HepG2 (cell line): ENCODE measurements at regions not wholly inside any gene's neighbourhood (a gene's known extent, or its start where the extent isn't known, plus 50 kb on each side); places are given as distances from the start of the nearest gene placed in this dataset.

ENCODE experiments used
- ATAC-seq: fragments of 200-7000 bp; cut with Tn5 transposase; 3 replicates; pipeline ENCODE4 v1.9.1; 2020; ENCODE audit warnings: mild to moderate bottlenecking, moderate library complexity
- BruUV-seq: library from RNA; stranded (reverse); fragments of 400-500 nt; replicated peaks from 2 replicates; lab custom pipeline; 2021; lab: Mats Ljungman, UMichigan
- CTCF ChIA-PET: fragments of 300-600 bp; formaldehyde crosslinking; extraction: SDS; loops from one replicate; lab custom pipeline; 2021; ENCODE audit warnings: low total read pairs, inconsistent platforms, low intra/inter-chr PET ratio; lab: Yijun Ruan, JAX
- POLR2A ChIA-PET: fragments of 350-600 bp; sonication (Branson Sonifier 250); formaldehyde crosslinking; loops from one replicate; lab custom pipeline; 2020; ENCODE audit warnings: antibody characterized with exemption, inconsistent platforms; lab: Yijun Ruan, JAX
- DNase-seq: peaks from one replicate; pipeline ENCODE4 v3.0.0-alpha.2; 2015; ENCODE audit warnings: low spot score
- FAIRE-seq: peaks from 3 replicates; lab custom pipeline; 2011; peaks lifted over from hg19 to GRCh38; lab: Jason Lieb, UNC
- H2AFZ ChIP-seq: one replicate; pipeline ENCODE4 v1.6.1; 2011; ENCODE audit warnings: low read length, inconsistent platforms
- H3K27ac ChIP-seq: fragments of 300-600 bp; 3 replicates; pipeline ENCODE4 v1.8.0; 2011; ENCODE audit warnings: mixed run types, mild to moderate bottlenecking, mixed read lengths, low read length, inconsistent platforms; ENCODE audit not compliant: insufficient read depth; ENCODE audit errors: extremely low read length
- H3K27me3 ChIP-seq, 2 experiments: fragments of 200-600 bp in 1 of 2; 2 replicates in 1 of 2; 3 replicates in 1 of 2; pipeline versions ENCODE4 v1.6.0 to v1.8.0; 2011; ENCODE audit warnings: low read length in 2 of 2, mild to moderate bottlenecking in 2 of 2, moderate library complexity in 2 of 2, inconsistent platforms in 1 of 2; ENCODE audit not compliant: insufficient read depth in 2 of 2, control insufficient read depth in 1 of 2
- H3K36me3 ChIP-seq, 2 experiments: fragments of 200-600 bp in 1 of 2; replicated peaks in 1 of 2; 2 replicates in 1 of 2; 3 replicates in 1 of 2; pipeline versions ENCODE4 v1.5.1 to v1.8.0; 2011; ENCODE audit warnings: low read length in 2 of 2, inconsistent platforms in 1 of 2; ENCODE audit not compliant: insufficient read depth in 2 of 2, control insufficient read depth in 1 of 2
- H3K4me1 ChIP-seq: 2 replicates; pipeline ENCODE4 v1.5.1; 2012; ENCODE audit warnings: low read length, inconsistent platforms; ENCODE audit not compliant: insufficient read depth
- H3K4me2 ChIP-seq: 2 replicates; pipeline ENCODE4 v1.6.0; 2011; ENCODE audit warnings: low read depth, low read length, inconsistent platforms
- H3K4me3 ChIP-seq, 3 experiments: fragments of 200-600 bp in 1 of 3; sonication (generic), shearing (Covaris generic) in 1 of 3; replicated peaks in 1 of 3; 2 replicates each; pipeline ENCODE4 v1.5.1; 2011 to 2016; ENCODE audit warnings: low read length in 3 of 3, inconsistent platforms in 2 of 3, low read depth in 2 of 3, mild to moderate bottlenecking in 2 of 3, control low read depth in 1 of 3, mixed read lengths in 1 of 3; ENCODE audit not compliant: insufficient read depth in 1 of 3
- H3K79me2 ChIP-seq: one replicate; pipeline ENCODE4 v1.6.1; 2011; ENCODE audit warnings: low read length, inconsistent platforms; ENCODE audit not compliant: insufficient read depth
- H3K9ac ChIP-seq: 2 replicates; pipeline ENCODE4 v1.6.0; 2011; ENCODE audit warnings: mild to moderate bottlenecking, low read depth, low read length, inconsistent platforms; ENCODE audit not compliant: insufficient read depth
- H3K9me3 ChIP-seq: 2 replicates; pipeline ENCODE4 v1.5.1; 2012; ENCODE audit warnings: mild to moderate bottlenecking, low read length
- H4K20me1 ChIP-seq: 2 replicates; pipeline ENCODE4 v1.6.0; 2011; ENCODE audit warnings: inconsistent platforms, mild to moderate bottlenecking, low read length, moderate library complexity; ENCODE audit not compliant: insufficient read depth
- CENPX ChIP-seq: sonication (generic); formaldehyde crosslinking; IDR thresholded peaks from 2 replicates; pipeline ENCODE4 v1.9.0; 2021; ENCODE audit warnings: mild to moderate bottlenecking, missing genetic modification reagents, moderate library complexity
- GTF2F1 ChIP-seq: fragments of 150-350 bp; IDR thresholded peaks from 2 replicates; pipeline ENCODE4 v1.6.1; 2014; ENCODE audit warnings: low read length
- MAFK ChIP-seq, 2 experiments: IDR thresholded peaks in 1 of 2; conservative IDR thresholded peaks in 1 of 2; 2 replicates each; pipeline ENCODE4 v1.6.1; 2011; ENCODE audit warnings: improper control_type of control experiment in 2 of 2, low read length in 2 of 2
- NFE2L2 ChIP-seq: fragments of 150-350 bp; IDR thresholded peaks from 2 replicates; pipeline ENCODE4 v1.6.1; 2014; ENCODE audit warnings: low read length
- SMARCE1 ChIP-seq: fragments of 450-650 bp; IDR thresholded peaks from 2 replicates; pipeline ENCODE4 v1.6.1; 2017; ENCODE audit warnings: borderline replicate concordance
- SNRNP70 ChIP-seq: fragments of 200-400 bp; formaldehyde crosslinking; IDR thresholded peaks from 2 replicates; pipeline ENCODE4 v1.6.1; 2017; ENCODE audit warnings: mild to moderate bottlenecking, low read depth, low read length, moderate library complexity
- XBP1 ChIP-seq: sonication (generic); formaldehyde crosslinking; IDR thresholded peaks from 2 replicates; pipeline ENCODE4 v1.5.0; 2020; ENCODE audit warnings: missing genetic modification reagents
- ZMYM3 ChIP-seq: sonication (generic); formaldehyde crosslinking; IDR thresholded peaks from 2 replicates; pipeline ENCODE4 v1.5.1; 2020; ENCODE audit warnings: mild to moderate bottlenecking, missing genetic modification reagents
- ZNF143 ChIP-seq: sonication (generic); formaldehyde crosslinking; IDR thresholded peaks from 2 replicates; pipeline ENCODE4 v1.4.0; 2020; ENCODE audit warnings: missing genetic modification reagents
- ZNF607 ChIP-seq: sonication (generic); formaldehyde crosslinking; IDR thresholded peaks from 2 replicates; pipeline ENCODE4 v1.5.1; 2020; ENCODE audit warnings: missing genetic modification reagents, mild to moderate bottlenecking, borderline replicate concordance
- ZNF737 ChIP-seq: sonication (generic); formaldehyde crosslinking; IDR thresholded peaks from 2 replicates; pipeline ENCODE4 v1.5.0; 2020; ENCODE audit warnings: missing genetic modification reagents, mild to moderate bottlenecking, borderline replicate concordance
- ZNF841 ChIP-seq: sonication (generic); formaldehyde crosslinking; IDR thresholded peaks from 2 replicates; pipeline ENCODE4 v1.8.1; 2023; ENCODE audit warnings: missing genetic modification reagents, borderline replicate concordance
- WGBS: methylation state at CpG from one replicate; pipeline ENCODE4 v1.1.6; 2017; ENCODE audit warnings: low lambda C conversion rate; 5-methylcytosine and 5-hydroxymethylcytosine counted together
- in situ Hi-C: cut with HindIII; loops from 2 replicates; pipeline ENCODE4 v1.10.0; 2017; ENCODE audit warnings: low pct_unique_long_range_greater_than_20kb; ENCODE audit not compliant: extremely low pct_ligation_motif_present
- intact Hi-C: fragments of 100-400 bp; cut with micrococcal nuclease; formaldehyde crosslinking; loops from one replicate; pipeline ENCODE4 v1.10.0; 2022; ENCODE audit not compliant: unreplicated experiment
- TF ChIP-seq, protein P1 (sequence below): fragments of 450-650 bp; IDR thresholded peaks from 2 replicates; pipeline ENCODE4 v1.6.1; 2016
- TF ChIP-seq, protein P2 (sequence below): sonication (generic); formaldehyde crosslinking; IDR thresholded peaks from 2 replicates; pipeline ENCODE4 v1.4.0; 2020; ENCODE audit warnings: mild to moderate bottlenecking, missing genetic modification reagents
- TF ChIP-seq, protein P3 (sequence below): sonication (generic); formaldehyde crosslinking; IDR thresholded peaks from 2 replicates; pipeline ENCODE4 v1.4.0; 2020; ENCODE audit warnings: missing genetic modification reagents, borderline replicate concordance

DNA sequence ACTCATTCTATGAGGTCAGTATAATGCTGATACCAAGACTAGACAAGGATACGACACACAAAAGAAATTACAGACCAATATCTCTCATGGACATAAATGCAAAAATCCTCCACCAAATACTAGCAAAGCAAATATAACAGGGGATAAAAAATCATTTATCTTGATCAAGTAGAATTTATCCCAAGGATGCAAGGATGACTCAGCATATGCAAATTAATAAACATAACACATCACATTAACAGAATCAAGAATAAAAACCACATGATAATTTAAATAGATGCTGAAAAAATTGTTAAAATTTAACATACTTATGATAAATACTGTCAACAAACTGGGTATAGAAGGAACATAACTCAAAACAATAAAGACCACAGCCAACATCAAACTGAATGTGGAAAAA, 69.4 kb upstream of the GABRA2 start:
- 8% methylated on average over 1 of the region's 1 CpG for WGBS
- Histone ChIP-seq H3K4me1 (no peaks in the 10 kb centered on the region), H3K9ac (no peak overlapping the region), H2AFZ (no peak overlapping the region), H3K36me3 (no peaks in the 10 kb centered on the region), H4K20me1 (no peaks in the 10 kb centered on the region), H3K27ac (no peak overlapping the region), H3K79me2 (no peaks in the 10 kb centered on the region), H3K4me3 (no peak overlapping the region), H3K9me3 (peaks cover 21% of the 10 kb centered on the region), H3K4me2 (no peak overlapping the region), H3K27me3 (no peaks in the 10 kb centered on the region)
- BruUV-seq = no TSS peak
- FAIRE-seq = no peak
- no peak for ATAC-seq
- POLR2A ChIA-PET = no interaction called here
- intact Hi-C loops = no loop called here
- in situ Hi-C loops = no loop called here
- DNase-seq = no peak
- CTCF ChIA-PET = no interaction called here
- TF ChIP-seq ZNF607 (no peak), SNRNP70 (no peak), ZNF841 (no peak), MAFK (conservative IDR thresholded peaks at IDR 0.05 in 1 of 2, IDR thresholded peaks at IDR 0.05 in 1 of 2; ENCODE audit: low read length in 2 of 2) (0 out of 4 replicates have a peak, but pooled peaks of 1 of the 2 experiments have one; percentile 3), ZNF143 (no peak), SMARCE1 (no peak), XBP1 (CRISPR knock-in tag) (no peak), ZNF737 (no peak), GTF2F1 (no peak), ZMYM3 (CRISPR knock-in tag) (no peak), NFE2L2 (peak; percentile 57; the same call in 1 of the 2 replicates), CENPX (CRISPR knock-in tag) (no peak)
- TF ChIP-seq, protein P1, sequence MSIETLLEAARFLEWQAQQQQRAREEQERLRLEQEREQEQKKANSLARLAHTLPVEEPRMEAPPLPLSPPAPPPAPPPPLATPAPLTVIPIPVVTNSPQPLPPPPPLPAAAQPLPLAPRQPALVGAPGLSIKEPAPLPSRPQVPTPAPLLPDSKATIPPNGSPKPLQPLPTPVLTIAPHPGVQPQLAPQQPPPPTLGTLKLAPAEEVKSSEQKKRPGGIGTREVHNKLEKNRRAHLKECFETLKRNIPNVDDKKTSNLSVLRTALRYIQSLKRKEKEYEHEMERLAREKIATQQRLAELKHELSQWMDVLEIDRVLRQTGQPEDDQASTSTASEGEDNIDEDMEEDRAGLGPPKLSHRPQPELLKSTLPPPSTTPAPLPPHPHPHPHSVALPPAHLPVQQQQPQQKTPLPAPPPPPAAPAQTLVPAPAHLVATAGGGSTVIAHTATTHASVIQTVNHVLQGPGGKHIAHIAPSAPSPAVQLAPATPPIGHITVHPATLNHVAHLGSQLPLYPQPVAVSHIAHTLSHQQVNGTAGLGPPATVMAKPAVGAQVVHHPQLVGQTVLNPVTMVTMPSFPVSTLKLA = no peak
- TF ChIP-seq, protein P2, sequence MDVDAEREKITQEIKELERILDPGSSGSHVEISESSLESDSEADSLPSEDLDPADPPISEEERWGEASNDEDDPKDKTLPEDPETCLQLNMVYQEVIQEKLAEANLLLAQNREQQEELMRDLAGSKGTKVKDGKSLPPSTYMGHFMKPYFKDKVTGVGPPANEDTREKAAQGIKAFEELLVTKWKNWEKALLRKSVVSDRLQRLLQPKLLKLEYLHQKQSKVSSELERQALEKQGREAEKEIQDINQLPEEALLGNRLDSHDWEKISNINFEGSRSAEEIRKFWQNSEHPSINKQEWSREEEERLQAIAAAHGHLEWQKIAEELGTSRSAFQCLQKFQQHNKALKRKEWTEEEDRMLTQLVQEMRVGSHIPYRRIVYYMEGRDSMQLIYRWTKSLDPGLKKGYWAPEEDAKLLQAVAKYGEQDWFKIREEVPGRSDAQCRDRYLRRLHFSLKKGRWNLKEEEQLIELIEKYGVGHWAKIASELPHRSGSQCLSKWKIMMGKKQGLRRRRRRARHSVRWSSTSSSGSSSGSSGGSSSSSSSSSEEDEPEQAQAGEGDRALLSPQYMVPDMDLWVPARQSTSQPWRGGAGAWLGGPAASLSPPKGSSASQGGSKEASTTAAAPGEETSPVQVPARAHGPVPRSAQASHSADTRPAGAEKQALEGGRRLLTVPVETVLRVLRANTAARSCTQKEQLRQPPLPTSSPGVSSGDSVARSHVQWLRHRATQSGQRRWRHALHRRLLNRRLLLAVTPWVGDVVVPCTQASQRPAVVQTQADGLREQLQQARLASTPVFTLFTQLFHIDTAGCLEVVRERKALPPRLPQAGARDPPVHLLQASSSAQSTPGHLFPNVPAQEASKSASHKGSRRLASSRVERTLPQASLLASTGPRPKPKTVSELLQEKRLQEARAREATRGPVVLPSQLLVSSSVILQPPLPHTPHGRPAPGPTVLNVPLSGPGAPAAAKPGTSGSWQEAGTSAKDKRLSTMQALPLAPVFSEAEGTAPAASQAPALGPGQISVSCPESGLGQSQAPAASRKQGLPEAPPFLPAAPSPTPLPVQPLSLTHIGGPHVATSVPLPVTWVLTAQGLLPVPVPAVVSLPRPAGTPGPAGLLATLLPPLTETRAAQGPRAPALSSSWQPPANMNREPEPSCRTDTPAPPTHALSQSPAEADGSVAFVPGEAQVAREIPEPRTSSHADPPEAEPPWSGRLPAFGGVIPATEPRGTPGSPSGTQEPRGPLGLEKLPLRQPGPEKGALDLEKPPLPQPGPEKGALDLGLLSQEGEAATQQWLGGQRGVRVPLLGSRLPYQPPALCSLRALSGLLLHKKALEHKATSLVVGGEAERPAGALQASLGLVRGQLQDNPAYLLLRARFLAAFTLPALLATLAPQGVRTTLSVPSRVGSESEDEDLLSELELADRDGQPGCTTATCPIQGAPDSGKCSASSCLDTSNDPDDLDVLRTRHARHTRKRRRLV = no peak
- TF ChIP-seq, protein P3, sequence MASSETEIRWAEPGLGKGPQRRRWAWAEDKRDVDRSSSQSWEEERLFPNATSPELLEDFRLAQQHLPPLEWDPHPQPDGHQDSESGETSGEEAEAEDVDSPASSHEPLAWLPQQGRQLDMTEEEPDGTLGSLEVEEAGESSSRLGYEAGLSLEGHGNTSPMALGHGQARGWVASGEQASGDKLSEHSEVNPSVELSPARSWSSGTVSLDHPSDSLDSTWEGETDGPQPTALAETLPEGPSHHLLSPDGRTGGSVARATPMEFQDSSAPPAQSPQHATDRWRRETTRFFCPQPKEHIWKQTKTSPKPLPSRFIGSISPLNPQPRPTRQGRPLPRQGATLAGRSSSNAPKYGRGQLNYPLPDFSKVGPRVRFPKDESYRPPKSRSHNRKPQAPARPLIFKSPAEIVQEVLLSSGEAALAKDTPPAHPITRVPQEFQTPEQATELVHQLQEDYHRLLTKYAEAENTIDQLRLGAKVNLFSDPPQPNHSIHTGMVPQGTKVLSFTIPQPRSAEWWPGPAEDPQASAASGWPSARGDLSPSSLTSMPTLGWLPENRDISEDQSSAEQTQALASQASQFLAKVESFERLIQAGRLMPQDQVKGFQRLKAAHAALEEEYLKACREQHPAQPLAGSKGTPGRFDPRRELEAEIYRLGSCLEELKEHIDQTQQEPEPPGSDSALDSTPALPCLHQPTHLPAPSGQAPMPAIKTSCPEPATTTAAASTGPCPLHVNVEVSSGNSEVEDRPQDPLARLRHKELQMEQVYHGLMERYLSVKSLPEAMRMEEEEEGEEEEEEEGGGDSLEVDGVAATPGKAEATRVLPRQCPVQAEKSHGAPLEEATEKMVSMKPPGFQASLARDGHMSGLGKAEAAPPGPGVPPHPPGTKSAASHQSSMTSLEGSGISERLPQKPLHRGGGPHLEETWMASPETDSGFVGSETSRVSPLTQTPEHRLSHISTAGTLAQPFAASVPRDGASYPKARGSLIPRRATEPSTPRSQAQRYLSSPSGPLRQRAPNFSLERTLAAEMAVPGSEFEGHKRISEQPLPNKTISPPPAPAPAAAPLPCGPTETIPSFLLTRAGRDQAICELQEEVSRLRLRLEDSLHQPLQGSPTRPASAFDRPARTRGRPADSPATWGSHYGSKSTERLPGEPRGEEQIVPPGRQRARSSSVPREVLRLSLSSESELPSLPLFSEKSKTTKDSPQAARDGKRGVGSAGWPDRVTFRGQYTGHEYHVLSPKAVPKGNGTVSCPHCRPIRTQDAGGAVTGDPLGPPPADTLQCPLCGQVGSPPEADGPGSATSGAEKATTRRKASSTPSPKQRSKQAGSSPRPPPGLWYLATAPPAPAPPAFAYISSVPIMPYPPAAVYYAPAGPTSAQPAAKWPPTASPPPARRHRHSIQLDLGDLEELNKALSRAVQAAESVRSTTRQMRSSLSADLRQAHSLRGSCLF (CRISPR knock-in tag) = no peak
